Pancreas (tissue), 10 donors: ENCODE measurements at regions not wholly inside any gene's neighbourhood (a gene's known extent, or its start where the extent isn't known, plus 50 kb on each side); places are given as distances from the start of the nearest gene placed in this dataset.
"Not testable (repeated sequence)": the region's sequence is repeated elsewhere in the genome, so short reads cannot be mapped to it uniquely, and the experiment has no call there.

Experiments
- ATAC-seq, 4 donors: fragments of 200-7000 bp; cut with Tn5 transposase; one replicate each; pipeline versions ENCODE4 v1.8.0 to v1.9.1; 2020; ENCODE audit warnings: mild to moderate bottlenecking in 4 of 4, moderate library complexity in 4 of 4
- DNase-seq, 6 donors: peaks; one replicate each; pipeline ENCODE4 v3.0.0-alpha.2; 2020
- FAIRE-seq: peaks from 2 replicates; lab custom pipeline; 2012; peaks lifted over from hg19 to GRCh38; lab: Jason Lieb, UNC
- H3K27ac ChIP-seq, 4 donors: fragments of 200-600 bp; sonication (generic); 1 replicate in 3 of 4; 2 replicates in 1 of 4; pipeline versions ENCODE4 v1.5.0 to v1.8.0; 2020
- H3K27me3 ChIP-seq, 4 donors: fragments of 200-600 bp; one replicate each; pipeline ENCODE4 v1.8.0; 2021
- H3K36me3 ChIP-seq, 3 donors: fragments of 200-600 bp; sonication (generic) in 1 of 3; one replicate each; pipeline versions ENCODE4 v1.5.0 to v1.8.0; 2020 to 2021
- H3K4me1 ChIP-seq, 3 donors: fragments of 200-600 bp; one replicate each; pipeline ENCODE4 v1.8.0; 2021
- H3K4me3 ChIP-seq, 4 donors: fragments of 200-600 bp; sonication (generic) in 2 of 4; one replicate each; pipeline versions ENCODE4 v1.5.0 to v1.8.0; 2020 to 2021
- H3K9me3 ChIP-seq, 4 donors: fragments of 200-600 bp; one replicate each; pipeline ENCODE4 v1.8.0; 2021
- WGBS, 2 donors: extraction: QIAGEN DNeasy Blood & Tissue Kit; methylation state at CpG; one replicate each; pipeline ENCODE4 v1.1.7; 2013; 5-methylcytosine and 5-hydroxymethylcytosine counted together
- intact Hi-C, 3 donors: fragments of 100-400 bp; cut with DNase I; formaldehyde crosslinking; loops; one replicate each; pipeline versions ENCODE4 v1.11.1 to v1.14.2; 2022
- TF ChIP-seq, protein P1 (sequence below), 4 donors: fragments of 200-600 bp; sonication (generic) in 3 of 4; IDR thresholded peaks; one replicate each; pipeline versions ENCODE4 v1.5.0 to v1.8.0; 2021; ENCODE audit warnings: antibody characterized with exemption in 4 of 4
- donor health status: healthy with polysubstance abuse.
- donor health status: DM: no; HTN: no; CAD: no; lungs with moderate emphysema.
- donor health status: DM: no; HTN: no; CAD: no.
- donor health status: control.
- donor health status: control.
- donor health status: Bipolar disorder and iron deficiency.
- donor health status: DM: yes; HTN: yes; CAD: no.
- donor health status: DM: no; HTN: no; CAD: no.
- donor health status: DM: no; HTN: no; CAD: no.
- donor health status: DM: yes; HTN: yes; CAD: no.

DNA sequence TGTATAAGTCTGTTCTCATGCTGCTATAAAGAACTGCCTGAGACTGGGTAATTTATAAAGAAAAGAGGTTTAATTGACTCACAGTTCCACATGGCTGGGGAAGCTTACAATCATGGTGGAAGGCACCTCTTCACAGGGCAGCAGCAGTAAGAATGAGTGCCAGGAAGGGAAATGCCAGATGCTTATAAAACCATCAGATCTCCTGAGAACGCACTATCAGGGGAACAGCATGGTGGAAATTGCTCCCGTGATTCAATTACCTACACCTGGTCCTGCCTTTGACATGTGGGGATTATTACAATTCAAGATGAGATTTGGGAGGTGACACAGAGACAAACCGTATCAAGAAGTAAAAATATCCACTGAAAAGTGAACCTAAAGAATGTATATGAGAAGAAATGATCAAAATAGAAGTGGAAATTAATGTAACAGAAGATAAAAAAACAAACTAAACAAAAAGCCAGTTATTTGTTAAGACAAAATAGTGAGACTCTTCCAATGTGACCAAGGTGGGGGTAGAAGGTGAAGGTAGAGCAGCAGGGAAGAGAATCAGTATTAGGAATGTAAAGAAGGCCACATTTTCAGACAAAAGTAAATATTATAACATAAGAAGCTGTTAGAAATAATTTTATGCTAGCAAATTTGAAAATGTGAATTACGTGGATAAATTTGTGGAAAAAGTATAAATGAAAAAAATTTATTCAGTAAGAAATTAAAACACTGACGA is 372.9 kb downstream of the NKX6-1 start:
- FAIRE-seq = no peak
- H3K4me1 ChIP-seq = no peaks in the 10 kb centered on the region
- intact Hi-C loops = no loop called here
- no peak overlapping the region for H3K4me3 ChIP-seq
- WGBS, 2 donors = 70 to 84% methylated on average over 5 of the region's 5 CpGs
- H3K27me3 ChIP-seq = peaks cover 0 to 10% (median 0%) of the 10 kb centered on the region in 4 donors
- TF ChIP-seq, protein P1, sequence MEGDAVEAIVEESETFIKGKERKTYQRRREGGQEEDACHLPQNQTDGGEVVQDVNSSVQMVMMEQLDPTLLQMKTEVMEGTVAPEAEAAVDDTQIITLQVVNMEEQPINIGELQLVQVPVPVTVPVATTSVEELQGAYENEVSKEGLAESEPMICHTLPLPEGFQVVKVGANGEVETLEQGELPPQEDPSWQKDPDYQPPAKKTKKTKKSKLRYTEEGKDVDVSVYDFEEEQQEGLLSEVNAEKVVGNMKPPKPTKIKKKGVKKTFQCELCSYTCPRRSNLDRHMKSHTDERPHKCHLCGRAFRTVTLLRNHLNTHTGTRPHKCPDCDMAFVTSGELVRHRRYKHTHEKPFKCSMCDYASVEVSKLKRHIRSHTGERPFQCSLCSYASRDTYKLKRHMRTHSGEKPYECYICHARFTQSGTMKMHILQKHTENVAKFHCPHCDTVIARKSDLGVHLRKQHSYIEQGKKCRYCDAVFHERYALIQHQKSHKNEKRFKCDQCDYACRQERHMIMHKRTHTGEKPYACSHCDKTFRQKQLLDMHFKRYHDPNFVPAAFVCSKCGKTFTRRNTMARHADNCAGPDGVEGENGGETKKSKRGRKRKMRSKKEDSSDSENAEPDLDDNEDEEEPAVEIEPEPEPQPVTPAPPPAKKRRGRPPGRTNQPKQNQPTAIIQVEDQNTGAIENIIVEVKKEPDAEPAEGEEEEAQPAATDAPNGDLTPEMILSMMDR (IDR thresholded peaks at IDR 0.05) = no peak
- H3K9me3 ChIP-seq = no peaks in the 10 kb centered on the region
- ATAC-seq = no peak
- no peak overlapping the region for H3K27ac ChIP-seq
- DNase-seq = no peak
- no peaks in the 10 kb centered on the region for H3K36me3 ChIP-seq

DNA sequence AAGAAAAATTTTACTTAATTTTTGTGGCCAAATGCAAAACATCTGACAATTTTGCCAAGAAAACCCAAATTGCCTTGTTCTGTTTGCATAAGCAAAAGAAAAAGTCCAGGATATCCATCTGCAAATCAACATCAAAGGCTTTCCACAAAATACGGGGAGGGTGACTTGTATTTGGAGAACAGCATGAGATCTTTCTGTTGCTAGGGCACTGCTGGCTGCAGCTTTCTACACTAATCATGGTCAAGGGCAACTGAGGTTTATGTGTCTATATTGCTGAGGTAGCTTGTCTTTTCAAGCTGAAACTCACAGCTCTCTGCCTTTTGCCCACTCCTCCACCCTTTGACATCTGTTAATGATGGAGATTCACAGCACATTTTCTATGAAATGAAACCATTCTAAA is 389.1 kb downstream of the NKX6-1 start:
- 33 to 38% methylated on average over 1 of the region's 1 CpG for WGBS, 2 donors
- intact Hi-C loops = no loop called here
- FAIRE-seq (no peak), ATAC-seq (peak in 1 of 4 donors; percentile 36), DNase-seq (no peak)
- Histone ChIP-seq H3K27ac (no peak overlapping the region), H3K36me3 (no peaks in the 10 kb centered on the region), H3K4me3 (no peak overlapping the region), H3K4me1 (no peaks in the 10 kb centered on the region), H3K9me3 (no peaks in the 10 kb centered on the region), H3K27me3 (no peaks in the 10 kb centered on the region)
- TF ChIP-seq, protein P1 (IDR thresholded peaks at IDR 0.05) = no peak

DNA sequence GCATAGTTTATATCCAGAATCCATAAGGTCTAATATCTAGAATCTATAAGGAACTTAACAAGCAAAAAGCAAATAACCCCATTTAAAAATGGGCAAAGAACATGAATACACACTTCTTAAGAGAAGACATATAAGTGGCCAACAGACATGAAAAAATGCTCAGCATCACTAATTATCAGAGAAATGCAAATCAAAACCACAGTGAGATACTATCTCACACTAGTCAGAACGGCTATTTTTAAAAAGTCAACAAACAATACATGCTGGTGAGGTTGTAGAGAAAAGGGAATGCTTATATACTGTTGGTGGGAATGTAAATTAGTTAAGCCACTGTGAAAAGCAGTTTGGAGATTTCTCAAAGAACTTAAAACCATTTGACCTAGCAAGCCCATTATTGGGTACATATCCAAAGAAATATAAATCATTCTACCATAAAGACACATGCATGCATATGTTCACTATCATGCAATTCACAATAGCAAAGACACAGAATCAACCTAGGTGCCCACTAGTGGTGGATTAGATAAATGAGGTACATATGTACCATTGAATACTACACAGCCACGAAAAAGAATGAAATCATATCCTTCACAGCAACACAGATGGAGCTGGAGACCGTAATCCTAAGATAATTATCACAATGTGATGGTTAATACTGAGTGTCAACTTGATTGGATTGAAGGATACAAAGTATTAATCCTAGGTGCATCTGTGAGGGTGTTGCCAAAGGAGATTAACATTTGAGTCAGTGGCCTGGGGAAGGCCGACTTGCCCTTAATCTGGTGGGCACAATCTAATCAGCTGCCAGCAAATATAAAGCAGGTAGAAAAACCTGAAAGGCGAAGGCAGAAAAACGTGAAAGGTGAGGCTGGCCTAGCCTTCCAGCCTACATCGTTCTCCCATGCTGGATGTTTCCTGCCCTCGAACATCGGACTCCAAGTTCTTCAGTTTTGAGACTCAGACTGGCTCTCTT is 397.2 kb downstream of the NKX6-1 start:
- FAIRE-seq, ATAC-seq, H3K27me3 ChIP-seq, intact Hi-C loops, H3K9me3 ChIP-seq, H3K36me3 ChIP-seq, H3K4me3 ChIP-seq, DNase-seq, H3K4me1 ChIP-seq, H3K27ac ChIP-seq: not testable (repeated sequence)
- WGBS, 2 donors = 67 to 76% methylated on average over 9 of the region's 9 CpGs

DNA sequence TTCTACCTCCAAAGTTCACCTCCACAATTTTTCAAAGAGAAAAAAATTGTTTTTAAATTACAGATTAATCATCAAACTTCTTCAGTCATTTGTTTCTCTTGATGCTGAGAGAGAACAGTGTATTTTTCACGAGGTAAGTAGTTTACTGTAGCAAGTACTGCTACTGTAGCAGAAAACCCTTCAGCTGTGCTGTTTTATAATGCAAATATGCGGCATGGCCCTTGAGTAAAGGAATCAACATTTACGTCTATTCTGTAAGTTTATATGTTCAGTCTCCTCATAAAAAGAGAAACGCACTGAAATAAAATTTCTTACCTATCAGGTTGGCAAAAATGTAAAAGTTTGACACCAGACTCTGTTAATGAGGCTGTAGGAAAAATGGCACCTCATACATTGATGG is 399.0 kb downstream of the NKX6-1 start:
- TF ChIP-seq, protein P1 (IDR thresholded peaks at IDR 0.05) = no peak
- Histone ChIP-seq H3K4me3 (no peak overlapping the region), H3K9me3 (no peaks in the 10 kb centered on the region), H3K36me3 (no peaks in the 10 kb centered on the region), H3K4me1 (no peaks in the 10 kb centered on the region), H3K27me3 (no peaks in the 10 kb centered on the region), H3K27ac (no peak overlapping the region)
- ATAC-seq = no peak
- no peak for DNase-seq
- WGBS, 2 donors = 45 to 65% methylated on average over 4 of the region's 4 CpGs
- intact Hi-C loops = no loop called here
- FAIRE-seq = no peak

DNA sequence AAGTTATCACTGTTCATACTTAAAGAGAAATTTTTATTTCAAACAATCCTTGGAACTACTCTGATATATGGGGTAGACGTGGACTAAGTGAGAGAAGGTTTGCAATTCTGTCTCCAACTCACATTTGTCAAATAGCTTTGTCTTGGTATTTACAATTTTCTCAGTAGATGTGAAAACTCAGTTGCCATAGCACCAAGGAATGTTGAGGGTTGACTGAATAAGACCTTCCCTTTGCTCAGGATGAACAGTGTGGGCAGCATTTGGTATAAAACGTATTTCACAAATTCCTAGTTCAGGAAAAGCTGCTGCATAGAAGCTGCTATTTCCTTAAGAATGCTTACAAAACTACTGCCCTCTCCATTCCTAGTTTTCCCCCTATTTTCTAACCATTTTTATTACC is 399.5 kb downstream of the NKX6-1 start:
- intact Hi-C loops = no loop called here
- no peaks in the 10 kb centered on the region for H3K36me3 ChIP-seq
- H3K27me3 ChIP-seq = no peaks in the 10 kb centered on the region
- DNase-seq (no peak), FAIRE-seq (no peak), ATAC-seq (no peak)
- no peak overlapping the region for H3K4me3 ChIP-seq
- H3K9me3 ChIP-seq = no peaks in the 10 kb centered on the region
- no peaks in the 10 kb centered on the region for H3K4me1 ChIP-seq
- TF ChIP-seq, protein P1 (IDR thresholded peaks at IDR 0.05) = no peak
- 26 to 36% methylated on average over 2 of the region's 2 CpGs for WGBS, 2 donors
- no peak overlapping the region for H3K27ac ChIP-seq
